Thyroid gland (tissue), 4 donors: ENCODE measurements at regions not wholly inside any gene's neighbourhood (a gene's known extent, or its start where the extent isn't known, plus 50 kb on each side); places are given as distances from the start of the nearest gene placed in this dataset.

ENCODE experiments used
- CTCF ChIP-seq, 6 experiments: fragments of 200-600 bp in 3 of 6; fragments of 450-650 bp in 3 of 6; sonication (generic) in 3 of 6; IDR thresholded peaks; one replicate each; pipeline ENCODE4 v1.5.1; 2016 to 2019; ENCODE audit warnings: antibody characterized with exemption in 6 of 6, mild to moderate bottlenecking in 2 of 6, inconsistent platforms in 1 of 6, moderate library complexity in 1 of 6
- POLR2A ChIP-seq, 2 donors: fragments of 450-650 bp; IDR thresholded peaks; one replicate each; pipeline ENCODE4 v1.6.1; 2017; ENCODE audit warnings: antibody characterized with exemption in 2 of 2, mild to moderate bottlenecking in 2 of 2, moderate library complexity in 1 of 2

DNA sequence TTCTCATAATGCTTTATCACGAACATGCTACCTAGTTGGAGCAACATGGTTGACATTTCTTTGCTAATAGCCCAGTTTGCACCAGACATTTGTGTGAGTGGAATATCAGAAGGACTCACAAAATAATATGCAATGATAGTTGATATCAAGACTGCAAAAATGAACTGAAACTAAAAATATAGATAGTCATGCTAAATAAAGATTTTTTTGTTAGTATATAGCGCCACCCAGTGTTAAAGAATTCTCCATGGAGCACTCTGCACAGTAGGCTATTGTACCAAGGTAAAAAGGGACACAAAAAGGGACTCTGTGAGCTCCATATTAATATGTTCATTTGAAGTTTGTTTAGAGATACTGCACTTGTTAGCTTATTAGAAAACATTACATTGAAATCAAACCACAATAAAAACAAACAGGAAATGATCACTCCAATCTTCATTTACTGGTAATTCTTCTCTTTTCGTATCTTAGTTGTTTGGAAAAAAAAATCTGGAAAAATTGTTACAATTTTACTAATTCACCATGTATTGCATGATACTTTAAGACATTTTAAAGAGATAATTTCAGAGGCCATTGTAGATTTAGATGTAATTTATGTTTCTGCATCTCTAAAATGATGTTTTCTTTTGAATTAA lies 1509.6 kb downstream of the ADGRL3 start:
- TF ChIP-seq CTCF (IDR thresholded peaks at IDR 0.05) = peak in 1 of 6 experiments; percentile 17
- TF ChIP-seq POLR2A (IDR thresholded peaks at IDR 0.05) = no peak
